ENCODE measurements at regions not wholly inside any gene's neighbourhood (a gene's known extent, or its start where the extent isn't known, plus 50 kb on each side); places are given as distances from the start of the nearest gene placed in this dataset.

DNA sequence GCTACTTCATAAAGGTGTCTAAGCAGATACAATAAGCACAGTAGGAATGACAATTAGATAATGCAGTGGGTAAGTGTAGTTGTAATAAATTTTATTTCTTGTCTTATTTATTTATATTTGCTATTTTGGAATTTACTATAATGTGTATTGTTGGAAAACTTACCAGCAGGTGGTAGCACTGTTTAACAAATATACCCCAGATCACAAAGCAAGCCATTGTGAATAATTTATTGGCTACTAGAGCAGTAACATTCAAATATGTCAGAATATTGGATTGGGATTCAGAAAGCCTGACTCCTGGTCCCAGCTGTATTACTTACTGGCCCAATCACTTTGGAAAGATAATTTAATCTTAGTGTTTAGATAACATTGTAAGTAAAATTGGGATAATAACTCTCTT is 78.0 kb downstream of the ISOC1 start:
- Mint-ChIP-seq H3K27me3 (no peaks in the 10 kb centered on the region), H3K4me3 (no peak overlapping the region), H3K4me1 (ENCODE audit: low read depth) (no peaks in the 10 kb centered on the region), H3K9me3 (no peaks in the 10 kb centered on the region), H3K27ac (no peak overlapping the region), H3K36me3 (ENCODE audit: low read depth) (no peaks in the 10 kb centered on the region)
- TF ChIP-seq, protein P1, sequence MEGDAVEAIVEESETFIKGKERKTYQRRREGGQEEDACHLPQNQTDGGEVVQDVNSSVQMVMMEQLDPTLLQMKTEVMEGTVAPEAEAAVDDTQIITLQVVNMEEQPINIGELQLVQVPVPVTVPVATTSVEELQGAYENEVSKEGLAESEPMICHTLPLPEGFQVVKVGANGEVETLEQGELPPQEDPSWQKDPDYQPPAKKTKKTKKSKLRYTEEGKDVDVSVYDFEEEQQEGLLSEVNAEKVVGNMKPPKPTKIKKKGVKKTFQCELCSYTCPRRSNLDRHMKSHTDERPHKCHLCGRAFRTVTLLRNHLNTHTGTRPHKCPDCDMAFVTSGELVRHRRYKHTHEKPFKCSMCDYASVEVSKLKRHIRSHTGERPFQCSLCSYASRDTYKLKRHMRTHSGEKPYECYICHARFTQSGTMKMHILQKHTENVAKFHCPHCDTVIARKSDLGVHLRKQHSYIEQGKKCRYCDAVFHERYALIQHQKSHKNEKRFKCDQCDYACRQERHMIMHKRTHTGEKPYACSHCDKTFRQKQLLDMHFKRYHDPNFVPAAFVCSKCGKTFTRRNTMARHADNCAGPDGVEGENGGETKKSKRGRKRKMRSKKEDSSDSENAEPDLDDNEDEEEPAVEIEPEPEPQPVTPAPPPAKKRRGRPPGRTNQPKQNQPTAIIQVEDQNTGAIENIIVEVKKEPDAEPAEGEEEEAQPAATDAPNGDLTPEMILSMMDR (IDR thresholded peaks at IDR 0.05), result no peak
- intact Hi-C loops (cut with DNase I, micrococcal nuclease), result no loop called here
- Histone ChIP-seq H3K27ac (ENCODE audit: low read depth in 1 of 2, low read length in 2 of 2) (no peak overlapping the region), H3K4me1 (ENCODE audit: insufficient read depth, low read length) (no peaks in the 10 kb centered on the region), H3K4me3 (ENCODE audit: low read length) (no peak overlapping the region), H3K27me3 (ENCODE audit: control insufficient read depth in 1 of 2, insufficient read depth in 2 of 2, low read length in 2 of 2) (no peaks in the 10 kb centered on the region), H3K9me3 (ENCODE audit: control insufficient read depth in 1 of 2, insufficient read depth in 1 of 2, low read length in 2 of 2) (no peaks in the 10 kb centered on the region), H3K36me3 (ENCODE audit: insufficient read depth, low read length) (no peaks in the 10 kb centered on the region)
- DNase-seq (no peak), ATAC-seq (ENCODE audit: poor library complexity) (no peak)
- CTCF ChIA-PET, result no interaction called here
- POLR2A ChIA-PET, result no interaction called here

DNA sequence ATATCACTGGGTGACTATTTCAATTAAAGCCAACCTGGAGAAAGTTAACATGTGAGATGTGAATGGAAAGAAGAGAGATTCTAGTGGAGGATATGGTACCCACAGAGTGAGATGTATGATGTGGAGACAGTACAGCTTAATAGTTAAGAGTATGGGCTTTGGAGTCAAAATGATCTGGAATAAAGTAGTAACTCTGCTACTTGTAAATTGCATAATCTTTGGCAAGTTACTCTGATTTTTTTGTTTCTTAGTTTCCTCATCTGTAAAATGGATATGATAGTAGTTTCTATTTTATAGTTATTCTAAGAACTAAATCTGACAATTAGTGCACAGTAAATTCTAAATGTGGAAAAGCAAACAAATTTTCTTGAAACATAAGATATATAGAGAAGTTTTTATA is 79.2 kb downstream of the ISOC1 start:
- Histone ChIP-seq H3K27ac (ENCODE audit: low read depth in 1 of 2, low read length in 2 of 2) (no peak overlapping the region), H3K4me1 (ENCODE audit: insufficient read depth, low read length) (no peaks in the 10 kb centered on the region), H3K36me3 (ENCODE audit: insufficient read depth, low read length) (no peaks in the 10 kb centered on the region), H3K4me3 (ENCODE audit: low read length) (no peak overlapping the region), H3K9me3 (ENCODE audit: control insufficient read depth in 1 of 2, insufficient read depth in 1 of 2, low read length in 2 of 2) (no peaks in the 10 kb centered on the region), H3K27me3 (ENCODE audit: control insufficient read depth in 1 of 2, insufficient read depth in 2 of 2, low read length in 2 of 2) (no peaks in the 10 kb centered on the region)
- DNase-seq, result no peak
- Mint-ChIP-seq H3K27ac (no peak overlapping the region), H3K36me3 (ENCODE audit: low read depth) (no peaks in the 10 kb centered on the region), H3K9me3 (no peaks in the 10 kb centered on the region), H3K4me1 (ENCODE audit: low read depth) (no peaks in the 10 kb centered on the region), H3K4me3 (no peak overlapping the region), H3K27me3 (no peaks in the 10 kb centered on the region)
- TF ChIP-seq, protein P1 (IDR thresholded peaks at IDR 0.05), result no peak
- intact Hi-C loops (cut with DNase I, micrococcal nuclease), result no loop called here
- ATAC-seq (ENCODE audit: poor library complexity), result no peak
- ChIA-PET POLR2A (no interaction called here), CTCF (no interaction called here)

DNA sequence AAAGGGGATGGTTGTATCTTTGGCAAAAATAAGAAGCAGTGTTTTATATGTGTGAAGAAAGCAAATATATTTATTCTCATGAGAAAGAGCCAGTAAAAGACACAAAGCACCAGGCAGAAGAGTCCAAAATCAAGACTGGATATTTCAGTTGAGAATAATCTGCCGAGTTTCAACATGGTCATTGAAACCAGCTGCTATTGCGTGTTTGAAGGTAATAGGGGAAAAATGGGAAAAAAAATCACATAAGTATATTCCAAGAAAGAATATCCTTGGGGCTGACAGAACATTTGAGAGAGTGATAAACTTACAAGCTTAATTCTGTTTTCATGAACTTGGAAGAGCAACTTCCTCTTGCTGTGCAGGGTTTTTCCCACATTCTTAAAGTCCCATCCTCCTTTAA is 79.9 kb downstream of the ISOC1 start:
- Mint-ChIP-seq H3K4me3 (no peak overlapping the region), H3K36me3 (ENCODE audit: low read depth) (no peaks in the 10 kb centered on the region), H3K27me3 (no peaks in the 10 kb centered on the region), H3K27ac (no peak overlapping the region), H3K4me1 (ENCODE audit: low read depth) (no peaks in the 10 kb centered on the region), H3K9me3 (no peaks in the 10 kb centered on the region)
- intact Hi-C loops (cut with DNase I, micrococcal nuclease), result no loop called here
- ChIA-PET CTCF (no interaction called here), POLR2A (no interaction called here)
- no peak for ATAC-seq (ENCODE audit: poor library complexity)
- Histone ChIP-seq H3K27me3 (ENCODE audit: control insufficient read depth in 1 of 2, insufficient read depth in 2 of 2, low read length in 2 of 2) (no peaks in the 10 kb centered on the region), H3K4me1 (ENCODE audit: insufficient read depth, low read length) (no peaks in the 10 kb centered on the region), H3K9me3 (ENCODE audit: control insufficient read depth in 1 of 2, insufficient read depth in 1 of 2, low read length in 2 of 2) (no peaks in the 10 kb centered on the region), H3K4me3 (ENCODE audit: low read length) (no peak overlapping the region), H3K27ac (ENCODE audit: low read depth in 1 of 2, low read length in 2 of 2) (no peak overlapping the region), H3K36me3 (ENCODE audit: insufficient read depth, low read length) (no peaks in the 10 kb centered on the region)
- DNase-seq, result no peak
- TF ChIP-seq, protein P1 (IDR thresholded peaks at IDR 0.05), result no peak
